ENCODE measurements at regions not wholly inside any gene's neighbourhood (a gene's known extent, or its start where the extent isn't known, plus 50 kb on each side); places are given as distances from the start of the nearest gene placed in this dataset.

DNA sequence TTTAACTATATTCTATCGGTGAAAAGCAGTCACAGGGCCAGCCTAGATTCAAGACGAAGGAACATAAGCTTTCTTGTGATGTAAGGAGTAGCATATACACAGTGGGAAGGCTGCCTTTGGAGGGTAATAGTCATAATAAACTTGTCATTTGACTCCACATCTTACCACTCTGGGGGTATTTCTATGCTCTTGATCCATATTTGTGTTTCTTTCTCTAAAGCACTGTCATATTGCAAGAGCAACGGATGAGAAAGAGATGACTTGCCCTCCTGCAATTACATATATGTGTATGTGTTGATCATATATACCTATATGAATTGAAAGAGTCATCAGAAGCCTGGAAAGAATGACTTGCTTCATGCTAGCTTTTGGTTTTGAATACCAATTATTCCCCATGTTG, 225.4 kb upstream of the HS3ST3A1 start:
- TF ChIP-seq POLR2A (IDR thresholded peaks at IDR 0.05) (no peak), EP300 (IDR thresholded peaks at IDR 0.05) (no peak), POLR2AphosphoS5 (IDR thresholded peaks at IDR 0.05) (no peak)
- TF ChIP-seq, protein P1, sequence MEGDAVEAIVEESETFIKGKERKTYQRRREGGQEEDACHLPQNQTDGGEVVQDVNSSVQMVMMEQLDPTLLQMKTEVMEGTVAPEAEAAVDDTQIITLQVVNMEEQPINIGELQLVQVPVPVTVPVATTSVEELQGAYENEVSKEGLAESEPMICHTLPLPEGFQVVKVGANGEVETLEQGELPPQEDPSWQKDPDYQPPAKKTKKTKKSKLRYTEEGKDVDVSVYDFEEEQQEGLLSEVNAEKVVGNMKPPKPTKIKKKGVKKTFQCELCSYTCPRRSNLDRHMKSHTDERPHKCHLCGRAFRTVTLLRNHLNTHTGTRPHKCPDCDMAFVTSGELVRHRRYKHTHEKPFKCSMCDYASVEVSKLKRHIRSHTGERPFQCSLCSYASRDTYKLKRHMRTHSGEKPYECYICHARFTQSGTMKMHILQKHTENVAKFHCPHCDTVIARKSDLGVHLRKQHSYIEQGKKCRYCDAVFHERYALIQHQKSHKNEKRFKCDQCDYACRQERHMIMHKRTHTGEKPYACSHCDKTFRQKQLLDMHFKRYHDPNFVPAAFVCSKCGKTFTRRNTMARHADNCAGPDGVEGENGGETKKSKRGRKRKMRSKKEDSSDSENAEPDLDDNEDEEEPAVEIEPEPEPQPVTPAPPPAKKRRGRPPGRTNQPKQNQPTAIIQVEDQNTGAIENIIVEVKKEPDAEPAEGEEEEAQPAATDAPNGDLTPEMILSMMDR (IDR thresholded peaks at IDR 0.05) = no peak

Measured in gastroesophageal sphincter (tissue), 3 donors.